NCI-H524 treated with DMSO at 0.1 percent for 48 hours (cell line): ENCODE measurements at regions not wholly inside any gene's neighbourhood (a gene's known extent, or its start where the extent isn't known, plus 50 kb on each side); places are given as distances from the start of the nearest gene placed in this dataset.
"Not testable (repeated sequence)": the region's sequence is repeated elsewhere in the genome, so short reads cannot be mapped to it uniquely, and the experiment has no call there.

Experiments used
- DNase-seq: peaks from one replicate; lab custom pipeline; 2025; lab: John Stamatoyannopoulos, UW

DNA sequence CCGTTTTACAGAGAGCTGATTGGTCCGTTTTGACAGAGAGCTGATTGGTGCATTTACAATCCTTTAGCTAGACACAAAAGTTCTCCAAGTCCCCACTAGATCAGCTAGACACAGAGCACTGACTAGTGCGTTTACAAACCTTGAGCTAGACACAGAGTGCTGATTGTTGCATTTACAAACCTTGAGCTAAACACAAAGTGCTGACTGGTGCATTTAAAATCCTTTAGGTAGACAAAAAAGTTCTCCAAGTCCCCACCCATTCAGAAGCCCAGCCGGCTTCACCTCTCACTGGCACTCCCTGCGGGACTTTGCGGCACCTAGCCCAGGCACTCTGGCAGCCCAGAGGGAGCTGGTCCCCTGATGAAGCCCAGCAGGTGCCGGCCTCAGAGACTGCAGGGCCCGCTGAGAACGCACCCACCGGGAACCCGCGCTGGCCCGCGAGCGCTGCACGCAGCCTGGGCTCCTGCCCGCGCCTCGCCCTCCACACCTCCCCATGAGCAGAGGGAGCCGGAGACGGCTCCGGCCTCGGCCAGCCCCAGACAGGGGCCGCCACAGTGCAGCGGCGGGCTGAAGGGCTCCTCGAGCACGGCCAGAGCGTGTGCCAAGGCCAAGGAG lies 508.1 kb upstream of the CHAC2 start:
- no peak for DNase-seq

DNA sequence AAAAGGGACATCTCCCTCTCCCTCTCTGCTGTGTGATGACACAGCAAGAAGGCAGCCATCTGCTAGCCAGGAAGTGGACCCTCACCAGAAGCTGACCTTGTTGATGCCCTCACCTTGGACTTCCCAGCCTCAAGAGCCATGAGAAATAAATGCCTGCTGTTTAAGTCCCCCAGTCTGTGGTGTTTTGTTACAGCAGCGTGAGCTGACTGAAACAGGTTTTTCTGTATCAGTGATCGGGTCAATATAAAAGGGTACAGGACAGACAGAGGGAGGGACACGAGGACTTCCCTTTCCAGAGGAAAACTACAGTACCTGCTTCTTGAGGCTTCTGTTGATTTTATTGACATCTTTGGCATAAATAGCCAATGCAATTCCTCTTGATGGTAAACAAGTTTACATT lies 510.3 kb upstream of the CHAC2 start:
- no peak for DNase-seq

DNA sequence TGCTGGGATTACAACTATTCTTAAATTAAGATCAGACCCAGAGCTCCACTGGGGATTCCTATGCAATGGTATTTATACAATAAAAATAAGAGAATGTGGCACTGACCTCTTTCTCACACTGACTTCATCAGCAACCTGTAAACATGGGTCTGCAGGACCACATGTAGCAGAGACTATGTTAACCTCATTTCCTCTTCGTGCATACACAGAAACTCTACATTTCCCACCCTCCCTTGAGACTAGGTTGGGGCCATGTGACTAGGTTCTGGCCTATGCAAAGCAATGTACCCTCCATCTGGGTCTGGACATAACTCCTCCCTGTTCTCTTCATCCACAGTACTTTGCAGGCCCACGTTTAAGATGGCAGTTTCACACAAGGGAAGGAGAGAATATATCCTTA lies 514.4 kb upstream of the CHAC2 start:
- DNase-seq, result no peak

DNA sequence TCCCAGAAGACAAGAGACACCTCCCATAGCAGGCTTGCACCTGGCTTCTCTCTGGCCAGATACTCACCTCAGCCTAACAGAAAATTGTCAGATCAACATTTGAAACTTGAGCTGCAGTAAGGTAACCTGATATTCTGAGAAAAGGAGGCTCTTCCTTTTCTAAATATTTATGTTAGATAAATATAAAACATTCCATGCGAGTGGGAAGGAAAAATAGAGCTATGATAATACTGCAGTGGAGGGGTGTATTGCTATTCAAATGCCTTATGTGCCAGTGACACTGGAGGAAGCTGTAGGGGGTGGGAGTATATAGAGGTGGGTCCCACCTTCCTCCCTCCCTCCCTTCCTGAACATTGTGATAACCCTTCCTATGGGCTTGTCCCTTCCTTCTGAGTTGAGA lies 515.5 kb upstream of the CHAC2 start:
- DNase-seq, result no peak

DNA sequence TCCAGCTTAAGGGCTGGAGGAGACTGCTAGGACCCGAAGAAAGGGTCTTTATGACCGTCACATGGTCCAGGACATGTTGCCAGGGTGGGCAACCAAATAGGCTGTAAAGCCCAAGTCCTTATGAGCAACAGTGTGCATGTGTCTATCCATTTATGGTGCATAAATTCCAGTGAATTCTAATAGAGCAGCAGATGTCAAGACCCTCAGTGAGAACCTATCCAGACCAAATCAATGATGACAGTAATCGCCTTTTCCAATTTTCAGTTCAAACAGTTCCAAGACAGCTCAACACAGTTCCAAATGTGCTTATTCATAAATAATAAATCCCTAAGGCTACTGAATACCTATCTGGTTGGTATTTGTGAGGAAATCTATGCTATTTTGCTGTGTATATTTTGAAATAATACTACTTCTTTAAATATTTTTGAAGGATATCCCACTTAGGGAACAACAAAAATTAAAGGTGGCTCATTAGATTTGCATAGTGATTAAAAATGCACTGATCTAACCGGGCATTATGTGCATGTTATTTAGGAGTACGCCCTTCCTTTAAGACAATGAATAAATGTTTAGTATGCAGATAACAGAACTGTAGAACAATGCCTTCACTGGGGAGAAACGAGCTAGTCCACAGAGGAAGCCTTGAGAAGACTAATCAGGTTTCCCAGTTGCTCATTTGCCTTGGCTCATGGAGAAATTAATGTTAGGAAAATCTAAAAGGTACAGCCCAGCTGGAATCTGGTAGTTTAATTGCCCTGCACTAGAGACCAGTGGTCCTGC lies 519.5 kb upstream of the CHAC2 start:
- no peak for DNase-seq

DNA sequence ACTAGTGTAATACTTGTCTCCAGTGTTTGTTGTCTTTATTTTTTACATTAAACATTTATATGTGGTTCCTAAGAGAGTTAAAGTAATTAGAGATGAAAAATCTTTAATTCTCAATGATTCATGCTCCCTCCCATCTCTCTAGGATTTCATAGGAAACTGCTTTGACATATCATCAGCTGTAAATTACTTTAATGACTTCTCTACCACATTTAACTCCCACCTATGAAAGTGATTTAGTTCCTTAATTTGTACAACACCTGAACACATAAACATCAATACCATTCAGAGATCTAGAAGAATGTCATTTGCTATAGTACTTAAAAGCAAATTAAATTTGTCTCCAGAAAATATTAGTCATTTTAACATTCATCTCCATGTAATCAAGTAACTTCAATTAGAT lies 524.2 kb upstream of the CHAC2 start:
- no peak for DNase-seq

DNA sequence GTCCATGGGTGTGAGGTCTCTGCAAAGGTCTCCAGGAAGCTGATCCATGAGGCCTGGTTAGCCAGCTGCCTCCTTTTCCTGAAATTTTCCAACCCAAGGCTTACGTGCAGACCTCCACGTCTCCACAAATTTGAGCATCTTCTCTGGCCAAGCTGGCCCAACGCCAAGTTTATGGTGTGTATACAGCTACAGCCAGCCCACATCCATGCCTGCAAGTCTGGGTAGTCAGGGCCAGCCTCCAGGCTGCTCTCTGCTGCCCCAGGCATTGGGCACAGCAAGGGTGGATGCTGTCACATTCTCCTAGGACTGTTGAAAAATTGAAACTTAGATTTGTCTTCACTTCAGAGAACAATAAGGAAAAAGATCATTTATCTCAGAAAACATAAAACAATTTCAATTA lies 525.5 kb upstream of the CHAC2 start:
- DNase-seq, result no peak

DNA sequence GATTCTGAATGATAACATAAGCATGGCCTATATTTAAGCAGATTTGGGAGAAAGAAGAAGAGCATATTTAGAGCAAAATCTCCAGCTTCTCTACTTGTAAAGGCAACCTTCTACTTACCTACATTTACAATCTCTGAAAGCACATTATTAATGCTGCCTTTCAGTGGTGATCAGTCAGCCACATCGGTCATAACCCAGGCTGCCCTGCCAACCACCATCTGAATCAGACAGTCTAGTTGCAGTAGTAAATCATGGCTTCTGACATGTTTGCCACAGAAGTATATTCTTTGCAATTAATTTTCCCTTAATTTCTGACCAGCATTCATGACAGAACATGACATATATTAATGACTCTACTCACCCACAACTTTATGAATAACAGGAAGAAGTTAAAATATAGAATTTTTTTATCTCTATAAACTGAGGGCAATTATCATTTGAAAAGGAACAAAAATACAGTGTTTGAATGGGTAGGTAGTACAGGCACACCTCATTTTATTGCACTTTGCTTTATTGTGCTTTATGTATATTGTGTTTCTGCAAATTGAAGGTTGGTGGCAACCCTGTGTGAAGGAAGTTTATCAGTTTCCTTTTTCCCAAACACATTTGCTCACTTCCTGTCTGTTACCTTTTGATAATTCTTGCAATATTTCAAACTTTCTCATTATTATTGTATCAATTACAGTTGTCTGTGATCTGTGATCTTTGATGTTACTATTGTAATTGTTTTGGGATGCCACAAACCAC lies 531.6 kb upstream of the CHAC2 start:
- DNase-seq, result no peak

DNA sequence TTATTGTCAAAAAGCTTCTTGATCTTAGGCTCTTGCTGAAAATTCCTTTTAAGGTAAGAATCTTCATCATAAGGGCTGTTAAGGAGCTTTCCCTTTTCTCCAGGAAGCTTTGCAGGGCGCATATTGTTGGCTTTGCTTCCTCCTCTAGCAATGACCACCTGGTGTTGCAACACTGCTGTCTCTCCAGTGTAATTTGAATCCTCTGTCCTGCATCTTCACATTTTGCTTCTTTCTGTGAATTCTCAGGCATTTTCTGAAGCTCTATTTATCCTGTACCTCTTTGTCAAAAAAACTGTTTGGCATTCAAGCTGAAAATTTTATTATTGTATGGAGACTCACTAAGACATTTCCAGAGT lies 533.1 kb upstream of the CHAC2 start:
- no peak for DNase-seq

DNA sequence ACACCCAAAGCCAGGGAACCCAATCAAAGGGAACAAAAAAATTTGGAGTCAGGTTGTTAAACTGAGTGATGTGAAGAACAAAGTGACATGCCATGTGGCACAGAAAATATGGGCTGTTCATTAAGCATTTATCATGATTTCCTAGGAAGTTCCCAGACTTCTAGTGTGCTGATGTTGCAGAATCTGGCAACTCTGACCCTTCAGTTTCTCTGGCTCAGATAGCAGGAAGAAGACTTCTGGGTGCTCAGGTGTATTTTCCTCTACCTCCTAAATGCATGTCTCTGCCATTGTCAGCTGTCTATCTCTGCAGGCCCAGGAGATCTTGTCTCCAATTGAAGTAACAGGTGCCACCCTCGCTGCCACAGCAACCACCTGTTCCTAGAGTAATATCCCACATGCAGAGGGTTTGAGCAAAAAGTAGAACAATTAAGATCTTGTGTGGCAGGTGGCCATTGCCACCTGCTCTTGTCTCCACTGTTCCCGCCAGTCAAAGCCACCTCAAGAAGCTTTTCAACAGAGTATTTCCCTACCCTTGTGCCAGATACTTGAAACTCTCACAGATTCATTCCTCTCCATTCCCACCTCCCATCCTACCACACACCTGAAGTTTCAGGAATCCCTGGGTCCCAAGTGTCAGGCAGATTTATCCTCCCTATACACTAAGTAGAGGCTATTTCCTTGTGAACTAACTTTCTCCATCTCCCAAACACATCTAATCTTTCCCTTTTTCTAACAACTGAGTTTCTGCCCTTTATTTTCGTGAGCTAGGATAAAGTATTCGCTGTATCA lies 533.7 kb upstream of the CHAC2 start:
- DNase-seq, result peak; percentile 49

DNA sequence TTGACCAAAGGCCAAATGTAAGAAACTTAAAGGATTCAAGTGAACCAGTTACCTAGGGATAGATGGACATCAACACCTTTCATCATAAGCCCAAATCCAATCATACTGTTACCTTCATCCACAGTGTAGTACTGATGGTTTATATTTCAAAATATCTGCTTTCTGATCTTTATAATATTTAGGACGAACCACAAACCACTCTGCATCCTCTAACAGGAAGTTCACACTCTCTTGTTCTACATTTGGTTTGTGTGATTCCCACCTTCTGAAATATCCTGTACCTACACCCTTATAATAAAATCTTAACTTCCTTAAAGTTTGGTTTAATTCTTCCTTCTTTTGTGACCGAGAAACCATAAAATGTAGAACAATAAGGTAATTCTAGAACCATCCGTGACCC lies 535.7 kb upstream of the CHAC2 start:
- no peak for DNase-seq

DNA sequence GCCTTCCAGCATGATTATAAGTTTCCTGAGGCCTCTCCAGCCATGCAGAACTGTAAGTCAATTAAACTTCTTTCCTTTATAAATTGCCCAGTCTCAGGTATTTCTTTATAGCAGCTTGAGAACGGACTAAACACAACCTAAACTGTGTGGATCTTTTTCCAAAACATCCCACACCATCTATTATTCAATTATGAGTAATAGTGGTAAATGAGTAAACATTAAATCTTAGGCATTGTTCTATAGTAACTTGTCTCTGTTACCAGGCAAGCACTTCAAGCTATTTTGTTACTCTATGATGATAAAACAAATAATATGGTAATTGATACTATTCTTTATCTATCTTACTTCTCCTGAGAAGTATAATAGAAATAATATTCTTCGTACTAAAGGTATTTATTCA lies 536.9 kb upstream of the CHAC2 start:
- no peak for DNase-seq

DNA sequence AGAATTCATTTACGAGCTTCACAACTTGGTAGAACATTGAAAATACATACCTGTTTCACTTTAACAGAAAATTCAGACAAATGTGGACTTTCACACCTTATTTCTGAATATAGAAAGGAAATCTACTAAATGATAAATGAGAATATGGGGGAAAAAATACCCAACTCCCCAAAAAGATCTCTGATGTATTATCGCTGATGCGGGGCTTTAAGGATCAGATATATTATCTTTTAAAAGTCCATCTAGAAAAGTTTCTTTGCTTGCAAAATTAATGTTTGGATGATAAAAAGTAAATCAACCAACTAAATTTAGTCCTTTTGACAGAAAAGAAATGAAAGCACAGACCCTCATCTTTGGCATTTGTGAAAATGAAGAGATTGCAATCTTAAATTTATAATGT lies 540.1 kb upstream of the CHAC2 start:
- no peak for DNase-seq

DNA sequence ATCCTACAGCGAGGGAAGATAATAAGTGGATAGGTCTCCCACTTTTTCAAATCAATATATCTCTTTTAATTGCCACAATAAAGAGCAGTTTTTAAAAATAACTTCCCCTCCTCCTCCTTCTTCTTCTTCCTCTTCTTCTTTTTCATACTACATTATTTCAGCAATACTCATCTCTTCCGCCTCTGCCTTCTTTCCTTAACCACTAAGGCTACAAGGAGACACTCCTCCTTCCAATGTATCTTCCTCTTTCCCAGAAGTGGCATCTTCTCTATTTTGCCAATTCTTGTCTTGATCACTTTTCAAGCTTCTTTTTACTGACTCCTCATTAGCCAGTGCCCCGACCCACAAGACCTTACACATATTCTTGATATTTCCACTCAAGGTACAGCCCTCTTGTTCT lies 546.6 kb upstream of the CHAC2 start:
- no peak for DNase-seq

DNA sequence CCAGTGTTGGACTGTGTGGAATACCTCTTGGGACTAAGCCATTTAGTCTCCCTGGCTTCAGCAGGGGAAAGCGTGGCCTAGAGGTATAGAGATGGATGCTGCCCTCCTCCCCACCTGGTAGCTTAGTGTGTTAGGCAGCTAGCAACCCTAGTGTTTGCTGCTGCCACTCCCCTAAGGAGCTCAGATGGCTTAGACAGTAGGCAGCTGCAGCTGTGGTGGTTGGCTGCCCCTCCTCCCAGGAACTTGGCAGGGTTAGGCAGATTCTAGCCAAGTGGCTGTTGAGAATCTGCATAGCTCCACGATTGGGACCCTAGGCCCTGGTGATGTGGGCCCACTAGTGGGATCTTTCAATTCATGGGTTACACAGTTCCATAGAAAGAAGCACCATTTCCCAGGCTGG lies 550.4 kb upstream of the CHAC2 start:
- no peak for DNase-seq

DNA sequence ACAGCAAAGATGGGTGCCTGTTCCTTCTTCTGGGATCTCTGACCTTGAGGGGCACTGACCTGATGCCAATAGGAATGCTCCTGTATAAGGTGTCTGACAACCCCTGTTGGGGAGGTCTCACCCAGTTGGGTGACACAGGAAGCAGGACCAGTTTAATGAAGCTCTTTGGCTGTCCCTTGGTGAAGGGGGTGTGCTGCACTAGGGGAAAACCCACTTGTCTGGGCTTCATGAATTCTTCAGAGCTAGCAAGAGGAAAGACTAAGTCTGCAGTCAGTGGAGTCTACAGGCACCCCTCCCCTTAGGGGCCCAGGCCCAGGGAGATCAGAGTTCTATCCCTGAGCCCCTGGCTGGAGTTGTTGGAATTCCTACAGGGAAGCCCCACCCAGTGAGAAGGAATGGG lies 550.8 kb upstream of the CHAC2 start:
- no peak for DNase-seq

DNA sequence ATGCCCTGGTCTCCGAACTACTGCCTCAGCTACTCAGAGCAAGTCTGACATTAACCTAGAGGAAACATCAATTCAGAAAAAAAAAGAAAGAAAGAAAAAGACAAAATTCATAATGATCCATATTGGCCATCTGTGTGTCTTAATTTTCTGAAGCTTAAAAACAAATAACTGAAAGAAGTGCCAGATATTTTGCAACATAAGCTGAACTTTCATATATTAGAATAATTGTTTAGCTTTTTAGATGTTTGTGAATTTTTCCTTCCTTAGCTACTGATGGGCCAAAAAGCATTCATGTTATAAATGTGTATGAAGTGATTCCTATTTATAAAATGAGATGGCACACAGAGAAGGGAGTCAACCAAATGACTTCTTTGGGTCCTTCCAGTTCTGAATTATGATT lies 555.0 kb upstream of the CHAC2 start:
- no peak for DNase-seq

DNA sequence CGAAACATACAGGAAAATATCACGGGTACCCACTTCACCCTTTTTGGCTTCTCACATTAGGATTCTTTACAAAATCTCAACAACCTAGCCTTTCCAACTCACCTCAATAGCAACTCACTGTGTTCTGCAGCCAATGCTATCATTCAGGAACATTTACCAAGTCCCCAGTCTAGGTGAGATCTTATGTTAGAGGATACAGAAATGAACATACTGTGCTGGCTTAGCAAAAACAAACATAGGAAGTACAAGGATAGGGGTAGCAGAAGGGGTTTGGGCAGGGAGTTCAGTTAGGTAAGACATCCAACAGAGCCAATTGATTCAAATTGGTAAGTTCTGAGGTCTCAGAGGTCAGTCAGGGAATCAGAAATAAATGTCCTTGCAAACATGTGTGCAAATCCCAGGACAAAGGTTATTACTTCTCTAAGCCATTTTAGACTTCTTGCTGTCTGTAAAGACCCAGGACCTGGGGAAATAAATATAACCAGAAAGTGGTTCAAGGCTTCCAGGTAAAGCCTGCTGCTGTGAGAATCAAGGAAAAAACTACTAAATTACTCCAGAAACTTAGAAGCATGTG lies 556.3 kb upstream of the CHAC2 start:
- DNase-seq, result no peak

DNA sequence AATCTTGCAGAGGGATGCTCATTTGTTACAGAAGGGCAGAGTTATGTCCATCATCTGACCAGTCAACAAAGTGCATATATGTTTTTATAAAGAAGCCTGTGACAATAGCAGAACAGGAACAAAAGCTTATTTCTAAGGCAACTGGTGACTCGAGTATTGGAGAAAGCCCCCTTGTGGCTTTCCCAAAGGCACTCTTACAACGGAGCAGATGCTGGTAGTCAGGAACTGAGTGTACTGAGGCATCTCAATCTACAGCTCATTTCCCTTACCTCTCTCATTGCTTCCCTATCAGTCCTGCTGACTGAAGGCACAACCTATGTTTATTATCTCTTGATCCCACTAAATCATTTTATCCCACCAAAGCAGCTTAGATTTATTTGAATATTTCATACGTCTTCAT lies 557.1 kb upstream of the CHAC2 start:
- no peak for DNase-seq

DNA sequence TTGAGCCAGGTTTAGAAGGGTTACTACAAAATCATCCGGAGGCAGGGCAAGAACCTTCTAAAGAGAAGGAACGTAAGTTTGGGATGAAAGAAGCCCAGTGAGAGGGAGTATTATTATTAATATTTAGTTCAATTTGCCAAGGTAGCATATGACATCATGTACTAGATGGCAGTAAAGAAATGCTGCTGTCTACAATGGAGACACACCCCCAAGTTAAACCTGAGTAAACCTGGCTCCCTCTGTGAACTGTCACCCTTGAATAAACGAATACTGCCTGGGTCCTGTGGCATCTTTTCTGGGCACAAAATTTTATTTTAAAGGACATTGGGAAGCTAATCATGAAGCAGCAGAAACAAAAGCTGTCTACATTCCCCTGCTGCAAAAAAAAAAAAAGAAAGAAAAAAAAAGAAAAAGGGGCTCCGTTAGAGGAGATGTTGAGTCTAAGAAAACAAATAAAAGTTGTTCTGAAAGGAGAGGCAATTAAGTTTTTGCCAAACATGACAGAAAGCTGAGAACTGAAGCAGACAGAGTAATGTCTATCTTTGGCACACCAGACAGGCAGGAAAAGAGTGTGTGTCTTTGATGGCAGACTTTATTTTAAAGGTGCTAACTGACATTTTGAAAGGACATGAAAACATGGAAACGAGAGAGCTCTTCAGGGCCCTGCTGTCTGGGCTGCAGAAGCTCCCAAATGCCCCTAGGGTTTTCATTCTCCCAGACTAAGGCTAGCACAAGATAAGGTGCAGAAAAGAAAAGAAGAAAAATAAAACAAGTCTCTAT lies 557.7 kb upstream of the CHAC2 start:
- no peak for DNase-seq

DNA sequence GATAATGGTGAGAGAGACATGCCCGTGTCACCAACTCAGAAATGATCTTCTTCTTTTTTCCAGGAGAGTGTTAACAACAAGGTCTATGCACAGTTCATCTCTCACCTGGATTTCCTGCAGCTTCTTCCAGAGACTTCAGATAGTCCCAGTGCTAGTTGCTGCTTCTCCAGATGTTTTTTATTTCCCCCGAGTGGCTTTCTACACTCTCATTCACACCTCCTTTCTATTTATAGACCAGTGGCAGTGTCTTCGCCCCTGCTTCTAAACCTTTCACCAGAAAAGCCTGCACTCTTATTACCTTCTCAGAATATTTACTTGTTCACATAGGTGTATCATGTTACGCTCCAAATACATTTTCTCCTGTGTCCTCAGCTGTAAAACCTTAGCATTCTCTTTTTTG lies 558.8 kb upstream of the CHAC2 start:
- DNase-seq, result no peak

DNA sequence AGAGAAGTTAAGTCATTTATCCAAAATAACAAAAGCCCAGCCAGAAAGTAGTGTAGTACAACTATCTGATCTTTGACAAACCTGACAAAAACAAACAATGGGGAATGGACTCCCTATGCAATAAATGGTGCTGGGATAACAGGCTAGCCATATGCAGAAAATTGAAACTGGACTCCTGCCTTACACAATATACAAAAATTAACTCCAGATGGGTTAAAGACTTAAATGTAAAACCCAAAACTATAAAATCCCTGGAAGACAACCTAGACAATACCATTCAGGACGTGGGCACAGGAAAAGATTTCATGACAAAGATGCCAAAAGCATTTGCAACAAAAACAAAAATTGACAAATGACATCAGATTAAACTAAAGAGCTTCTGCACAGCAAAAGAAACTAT lies 561.4 kb upstream of the CHAC2 start:
- not testable (repeated sequence) for DNase-seq
